ENCODE measurements at regions not wholly inside any gene's neighbourhood (a gene's known extent, or its start where the extent isn't known, plus 50 kb on each side); places are given as distances from the start of the nearest gene placed in this dataset.
"Not testable (repeated sequence)": the region's sequence is repeated elsewhere in the genome, so short reads cannot be mapped to it uniquely, and the experiment has no call there.

GRCh38 chr14:98916036-98916435 is 356.0 kb downstream of the BCL11B start:
- no peaks in the 10 kb centered on the region for H3K36me3 ChIP-seq (ENCODE audit: control insufficient read depth in 2 of 2, extremely low read depth in 1 of 2, insufficient read depth in 1 of 2, low read length in 1 of 2)
- Mint-ChIP-seq H3K36me3 (no peaks in the 10 kb centered on the region), H3K27ac (no peak overlapping the region), H3K4me1 (peaks cover 33 to 61% (median 47%) of the 10 kb centered on the region in 3 donors), H3K4me3 (no peak overlapping the region), H3K9me3 (no peaks in the 10 kb centered on the region), H3K27me3 (peaks cover 0 to 2% of the 10 kb centered on the region in 2 donors)
- DNase-seq (no peak), ATAC-seq (replicated peaks in 1 of 4) (no peak)
- peaks cover 8 to 13% of the 10 kb centered on the region in 2 experiments for H3K4me1 ChIP-seq (ENCODE audit: control insufficient read depth in 1 of 2, extremely low read depth in 1 of 2, insufficient read depth in 2 of 2, low read length in 2 of 2)
- no peaks in the 10 kb centered on the region for H3K9me3 ChIP-seq
- ChIA-PET POLR2A (no interaction called here), CTCF (no interaction called here)
- 84% methylated on average over 4 of the region's 4 CpGs for WGBS (ENCODE audit: insufficient coverage)
- H3K4me3 ChIP-seq (ENCODE audit: control insufficient read depth in 1 of 2, extremely low read depth in 1 of 2, low read length in 1 of 2), result no peak overlapping the region
- H3K27ac ChIP-seq (ENCODE audit: low read length), result no peak overlapping the region
- H3K27me3 ChIP-seq (replicated peaks in 1 of 2; ENCODE audit: control insufficient read depth in 2 of 2, extremely low read depth in 1 of 2, insufficient read depth in 2 of 2, low read length in 1 of 2), result peaks cover 0 to 2% of the 10 kb centered on the region in 2 experiments

- Mint-ChIP-seq H3K4me3 (no peak overlapping the region), H3K36me3 (no peaks in the 10 kb centered on the region), H3K4me1 (peaks cover 30 to 56% (median 44%) of the 10 kb centered on the region in 3 donors), H3K27me3 (peaks cover 0 to 2% of the 10 kb centered on the region in 2 donors), H3K27ac (peak overlapping the region; percentile 8 to 33), H3K9me3 (no peaks in the 10 kb centered on the region)
- Histone ChIP-seq H3K9me3 (no peaks in the 10 kb centered on the region), H3K36me3 (ENCODE audit: control insufficient read depth in 2 of 2, extremely low read depth in 1 of 2, insufficient read depth in 1 of 2, low read length in 1 of 2) (no peaks in the 10 kb centered on the region), H3K4me1 (ENCODE audit: control insufficient read depth in 1 of 2, extremely low read depth in 1 of 2, insufficient read depth in 2 of 2, low read length in 2 of 2) (peaks cover 8 to 13% of the 10 kb centered on the region in 2 experiments), H3K4me3 (ENCODE audit: control insufficient read depth in 1 of 2, extremely low read depth in 1 of 2, low read length in 1 of 2) (no peak overlapping the region), H3K27ac (ENCODE audit: low read length) (no peak overlapping the region), H3K27me3 (replicated peaks in 1 of 2; ENCODE audit: control insufficient read depth in 2 of 2, extremely low read depth in 1 of 2, insufficient read depth in 2 of 2, low read length in 1 of 2) (peaks cover 0 to 2% of the 10 kb centered on the region in 2 experiments)
- DNase-seq (no peak), ATAC-seq (replicated peaks in 1 of 4) (no peak)
- ChIA-PET POLR2A (no interaction called here), CTCF (no interaction called here)
- no CpG with 5 or more reads among the region's 1 CpG for WGBS (ENCODE audit: insufficient coverage)
Measured at GRCh38 chr14:98916476-98916875, 355.5 kb downstream of the BCL11B start.

GRCh38 chr14:98919434-98919833 is 352.6 kb downstream of the BCL11B start:
- Histone ChIP-seq H3K36me3 (ENCODE audit: control insufficient read depth in 2 of 2, extremely low read depth in 1 of 2, insufficient read depth in 1 of 2, low read length in 1 of 2) (no peaks in the 10 kb centered on the region), H3K27me3 (replicated peaks in 1 of 2; ENCODE audit: control insufficient read depth in 2 of 2, extremely low read depth in 1 of 2, insufficient read depth in 2 of 2, low read length in 1 of 2) (peaks cover 0 to 2% of the 10 kb centered on the region in 2 experiments), H3K4me1 (ENCODE audit: control insufficient read depth in 1 of 2, extremely low read depth in 1 of 2, insufficient read depth in 2 of 2, low read length in 2 of 2) (peaks cover 0 to 6% of the 10 kb centered on the region in 2 experiments), H3K4me3 (ENCODE audit: control insufficient read depth in 1 of 2, extremely low read depth in 1 of 2, low read length in 1 of 2) (no peak overlapping the region), H3K9me3 (peaks cover 3% of the 10 kb centered on the region), H3K27ac (ENCODE audit: low read length) (no peak overlapping the region)
- Mint-ChIP-seq H3K9me3 (peaks cover 5 to 9% (median 8%) of the 10 kb centered on the region in 3 donors), H3K27ac (peak overlapping the region in 1 of 2 donors; percentile 46), H3K4me1 (peaks cover 12 to 31% (median 24%) of the 10 kb centered on the region in 3 donors), H3K36me3 (peaks cover 5% of the 10 kb centered on the region), H3K4me3 (no peak overlapping the region), H3K27me3 (peaks cover 0 to 2% of the 10 kb centered on the region in 2 donors)
- peak in 1 of 35 experiments; percentile 1 for DNase-seq
- WGBS (ENCODE audit: insufficient coverage), result 71% methylated on average over 1 of the region's 2 CpGs
- no peak for ATAC-seq (replicated peaks in 1 of 4)
- ChIA-PET POLR2A (no interaction called here), CTCF (interaction anchor here in 1 of 2 donors (0.6 kb wide), 1 partner anchor 535 kb away, joined by 7 read pairs; no protein-coding TSS in a partner anchor)

- H3K4me3 Mint-ChIP-seq; H3K27me3 Mint-ChIP-seq; ATAC-seq (replicated peaks in 1 of 4); DNase-seq; H3K4me3 ChIP-seq (ENCODE audit: control insufficient read depth in 1 of 2, extremely low read depth in 1 of 2, low read length in 1 of 2); H3K27ac ChIP-seq (ENCODE audit: low read length); H3K36me3 Mint-ChIP-seq; H3K9me3 Mint-ChIP-seq; POLR2A ChIA-PET; H3K27ac Mint-ChIP-seq; H3K27me3 ChIP-seq (replicated peaks in 1 of 2; ENCODE audit: control insufficient read depth in 2 of 2, extremely low read depth in 1 of 2, insufficient read depth in 2 of 2, low read length in 1 of 2); H3K36me3 ChIP-seq (ENCODE audit: control insufficient read depth in 2 of 2, extremely low read depth in 1 of 2, insufficient read depth in 1 of 2, low read length in 1 of 2); CTCF ChIA-PET; H3K9me3 ChIP-seq: not testable (repeated sequence)
- peaks cover 9 to 11% of the 10 kb centered on the region in 2 experiments for H3K4me1 ChIP-seq (ENCODE audit: control insufficient read depth in 1 of 2, extremely low read depth in 1 of 2, insufficient read depth in 2 of 2, low read length in 2 of 2)
- H3K4me1 Mint-ChIP-seq, result peaks cover 19 to 35% (median 28%) of the 10 kb centered on the region in 3 donors
- WGBS (ENCODE audit: insufficient coverage), result no CpG with 5 or more reads among the region's 3 CpGs
Measured at GRCh38 chr14:98921306-98921705, 350.7 kb downstream of the BCL11B start.

GRCh38 chr14:98923596-98923995 is 348.4 kb downstream of the BCL11B start:
- Histone ChIP-seq H3K4me3 (ENCODE audit: control insufficient read depth in 1 of 2, extremely low read depth in 1 of 2, low read length in 1 of 2) (no peak overlapping the region), H3K36me3 (ENCODE audit: control insufficient read depth in 2 of 2, extremely low read depth in 1 of 2, insufficient read depth in 1 of 2, low read length in 1 of 2) (peaks cover 0 to 5% of the 10 kb centered on the region in 2 donors), H3K9me3 (peaks cover 3% of the 10 kb centered on the region), H3K27me3 (replicated peaks in 1 of 2; ENCODE audit: control insufficient read depth in 2 of 2, extremely low read depth in 1 of 2, insufficient read depth in 2 of 2, low read length in 1 of 2) (peaks cover 0 to 2% of the 10 kb centered on the region in 2 experiments), H3K27ac (ENCODE audit: low read length) (no peak overlapping the region), H3K4me1 (ENCODE audit: control insufficient read depth in 1 of 2, extremely low read depth in 1 of 2, insufficient read depth in 2 of 2, low read length in 2 of 2) (peaks cover 20 to 26% of the 10 kb centered on the region in 2 experiments)
- peaks cover 0 to 2% of the 10 kb centered on the region in 2 donors for H3K27me3 Mint-ChIP-seq
- DNase-seq, result no peak
- H3K4me1 Mint-ChIP-seq, result peaks cover 34 to 38% (median 36%) of the 10 kb centered on the region in 3 donors
- POLR2A ChIA-PET, result no interaction called here
- peaks cover 5% of the 10 kb centered on the region for H3K36me3 Mint-ChIP-seq
- no peak overlapping the region for H3K27ac Mint-ChIP-seq
- CTCF ChIA-PET, result no interaction called here
- ATAC-seq (replicated peaks in 1 of 4), result no peak
- peaks cover 5 to 9% (median 8%) of the 10 kb centered on the region in 3 donors for H3K9me3 Mint-ChIP-seq
- WGBS (ENCODE audit: insufficient coverage), result no CpG with 5 or more reads among the region's 1 CpG
- H3K4me3 Mint-ChIP-seq, result no peak overlapping the region

- peak overlapping the region; percentile 43 to 44 for H3K27ac Mint-ChIP-seq
- Histone ChIP-seq H3K27ac (ENCODE audit: low read length) (no peak overlapping the region), H3K36me3 (ENCODE audit: control insufficient read depth in 2 of 2, extremely low read depth in 1 of 2, insufficient read depth in 1 of 2, low read length in 1 of 2) (peaks cover 0 to 5% of the 10 kb centered on the region in 2 donors), H3K4me3 (ENCODE audit: control insufficient read depth in 1 of 2, extremely low read depth in 1 of 2, low read length in 1 of 2) (no peak overlapping the region), H3K9me3 (peaks cover 3% of the 10 kb centered on the region), H3K4me1 (ENCODE audit: control insufficient read depth in 1 of 2, extremely low read depth in 1 of 2, insufficient read depth in 2 of 2, low read length in 2 of 2) (peaks cover 20 to 26% of the 10 kb centered on the region in 2 experiments), H3K27me3 (replicated peaks in 1 of 2; ENCODE audit: control insufficient read depth in 2 of 2, extremely low read depth in 1 of 2, insufficient read depth in 2 of 2, low read length in 1 of 2) (no peaks in the 10 kb centered on the region)
- WGBS (ENCODE audit: insufficient coverage), result 93% methylated on average over 2 of the region's 8 CpGs
- peaks cover 5 to 9% (median 8%) of the 10 kb centered on the region in 3 donors for H3K9me3 Mint-ChIP-seq
- H3K4me1 Mint-ChIP-seq, result peaks cover 39 to 42% (median 40%) of the 10 kb centered on the region in 3 donors
- no peak for ATAC-seq (replicated peaks in 1 of 4)
- ChIA-PET POLR2A (no interaction called here), CTCF (no interaction called here)
- peaks cover 5% of the 10 kb centered on the region for H3K36me3 Mint-ChIP-seq
- peaks cover 0 to 2% of the 10 kb centered on the region in 2 donors for H3K27me3 Mint-ChIP-seq
- no peak for DNase-seq
- H3K4me3 Mint-ChIP-seq, result no peak overlapping the region
Measured at GRCh38 chr14:98924046-98924445, 348.0 kb downstream of the BCL11B start.
